ENCODE measurements at regions not wholly inside any gene's neighbourhood (a gene's known extent, or its start where the extent isn't known, plus 50 kb on each side); places are given as distances from the start of the nearest gene placed in this dataset.

DNA sequence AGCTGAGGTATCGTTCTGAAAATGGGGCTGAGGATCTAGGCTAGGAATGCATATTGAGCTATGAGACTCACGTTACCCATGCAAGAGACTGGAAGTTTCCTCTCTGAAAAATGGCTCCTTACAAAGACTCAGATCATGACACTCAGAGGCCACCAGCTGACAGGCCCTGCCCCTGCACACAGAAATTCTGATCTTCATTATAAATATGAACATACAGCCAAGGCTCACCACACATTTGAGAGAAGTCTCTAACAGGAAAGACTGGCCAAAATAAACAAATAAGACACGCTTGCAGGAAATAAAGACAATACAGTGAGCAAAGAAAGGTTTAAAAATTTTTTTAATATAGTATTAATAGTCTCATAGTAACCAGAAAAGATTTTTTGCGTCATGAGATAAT is 365.9 kb downstream of the NFIB start:
- TF ChIP-seq CTCF (IDR thresholded peaks at IDR 0.05; ENCODE audit: insufficient read depth, low read length) (no peak), POLR2AphosphoS5 (IDR thresholded peaks at IDR 0.05; ENCODE audit: low read depth) (no peak)
